Smooth muscle cell (in vitro differentiated cells): ENCODE measurements at regions not wholly inside any gene's neighbourhood (a gene's known extent, or its start where the extent isn't known, plus 50 kb on each side); places are given as distances from the start of the nearest gene placed in this dataset.

Experiments
- DNase-seq: peaks from one replicate; lab custom pipeline; 2025; ENCODE audit not compliant: unreplicated experiment; lab: John Stamatoyannopoulos, UW
- H2AFZ ChIP-seq: fragments of 200-600 bp; sonication (generic); 2 replicates; pipeline ENCODE4 v1.6.0; 2016; ENCODE audit warnings: antibody characterized with exemption, low read depth, mild to moderate bottlenecking
- H3F3A ChIP-seq: fragments of 200-600 bp; sonication (generic); 2 replicates; pipeline ENCODE4 v1.6.0; 2017; ENCODE audit warnings: antibody characterized with exemption, low read depth
- H3K27ac ChIP-seq: fragments of 200-600 bp; sonication (generic); 2 replicates; pipeline ENCODE4 v1.5.1; 2016; ENCODE audit warnings: low read depth, mild to moderate bottlenecking
- H3K27me3 ChIP-seq: fragments of 200-600 bp; sonication (generic); 2 replicates; pipeline ENCODE4 v1.6.1; 2016; ENCODE audit warnings: low read depth, mild to moderate bottlenecking
- H3K36me3 ChIP-seq: fragments of 200-600 bp; sonication (generic); 2 replicates; pipeline ENCODE4 v1.5.1; 2016; ENCODE audit warnings: low read depth
- H3K4me1 ChIP-seq: fragments of 200-600 bp; sonication (generic); 2 replicates; pipeline ENCODE4 v1.5.1; 2016; ENCODE audit warnings: low read depth
- H3K4me2 ChIP-seq: fragments of 200-600 bp; sonication (generic); 2 replicates; pipeline ENCODE4 v1.6.0; 2016; ENCODE audit warnings: mild to moderate bottlenecking
- H3K4me3 ChIP-seq: fragments of 200-600 bp; sonication (generic); 2 replicates; pipeline ENCODE4 v1.5.1; 2016; ENCODE audit warnings: mild to moderate bottlenecking
- H3K79me2 ChIP-seq: fragments of 200-600 bp; sonication (generic); 2 replicates; pipeline ENCODE4 v1.6.0; 2016; ENCODE audit warnings: low read depth, mild to moderate bottlenecking
- H3K9ac ChIP-seq: fragments of 200-600 bp; sonication (generic); 2 replicates; pipeline ENCODE4 v1.6.0; 2016; ENCODE audit warnings: low read depth
- H3K9me3 ChIP-seq: fragments of 200-600 bp; sonication (generic); replicated peaks from 2 replicates; pipeline ENCODE4 v1.5.1; 2016; ENCODE audit warnings: low read depth
- H4K20me1 ChIP-seq: fragments of 200-600 bp; sonication (generic); 2 replicates; pipeline ENCODE4 v1.6.0; 2016; ENCODE audit warnings: low read depth
- CTCF ChIP-seq: fragments of 200-600 bp; sonication (generic); IDR thresholded peaks from 2 replicates; pipeline ENCODE4 v1.5.1; 2017; ENCODE audit warnings: borderline replicate concordance, mild to moderate bottlenecking, antibody characterized with exemption; ENCODE audit not compliant: insufficient read depth, poor library complexity, severe bottlenecking
- WGBS: methylation state at CpG from one replicate; pipeline ENCODE4 v1.1.7; 2016; ENCODE audit warnings: low lambda C conversion rate; 5-methylcytosine and 5-hydroxymethylcytosine counted together

GRCh38 chr3:54034971-54035370 is 87.4 kb upstream of the CACNA2D3 start:
- Histone ChIP-seq H3K27me3 (no peaks in the 10 kb centered on the region), H3K9me3 (no peaks in the 10 kb centered on the region), H2AFZ (no peak overlapping the region), H4K20me1 (no peaks in the 10 kb centered on the region), H3K9ac (no peak overlapping the region), H3F3A (no peaks in the 10 kb centered on the region), H3K27ac (no peak overlapping the region), H3K4me1 (no peaks in the 10 kb centered on the region), H3K79me2 (no peaks in the 10 kb centered on the region), H3K4me2 (no peak overlapping the region), H3K4me3 (no peak overlapping the region), H3K36me3 (no peaks in the 10 kb centered on the region)
- no peak for DNase-seq
- WGBS, result 58% methylated on average over 4 of the region's 4 CpGs
- TF ChIP-seq CTCF, result no peak

- Histone ChIP-seq H3K36me3 (no peaks in the 10 kb centered on the region), H3K9me3 (no peaks in the 10 kb centered on the region), H3K79me2 (no peaks in the 10 kb centered on the region), H2AFZ (no peak overlapping the region), H3F3A (no peaks in the 10 kb centered on the region), H3K4me1 (no peaks in the 10 kb centered on the region), H3K4me2 (no peak overlapping the region), H3K27me3 (no peaks in the 10 kb centered on the region), H3K4me3 (no peak overlapping the region), H4K20me1 (no peaks in the 10 kb centered on the region), H3K27ac (no peak overlapping the region), H3K9ac (no peak overlapping the region)
- DNase-seq, result no peak
- TF ChIP-seq CTCF, result no peak
- 63% methylated on average over 17 of the region's 17 CpGs for WGBS
Measured at GRCh38 chr3:54033761-54034160, 88.6 kb upstream of the CACNA2D3 start.

- no peaks in the 10 kb centered on the region for H3F3A ChIP-seq
- WGBS, result 72% methylated on average over 5 of the region's 5 CpGs
- H3K9me3 ChIP-seq, result no peaks in the 10 kb centered on the region
- H4K20me1 ChIP-seq, result no peaks in the 10 kb centered on the region
- no peak overlapping the region for H3K9ac ChIP-seq
- no peaks in the 10 kb centered on the region for H3K4me1 ChIP-seq
- no peaks in the 10 kb centered on the region for H3K79me2 ChIP-seq
- H3K27me3 ChIP-seq, result no peaks in the 10 kb centered on the region
- H3K27ac ChIP-seq, result no peak overlapping the region
- no peak for DNase-seq
- H2AFZ ChIP-seq, result no peak overlapping the region
- H3K4me2 ChIP-seq, result no peak overlapping the region
- no peak for TF ChIP-seq CTCF
- H3K4me3 ChIP-seq, result no peak overlapping the region
- H3K36me3 ChIP-seq, result no peaks in the 10 kb centered on the region
Measured at GRCh38 chr3:54032598-54032997, 89.8 kb upstream of the CACNA2D3 start.

GRCh38 chr3:54028372-54028771 is 94.0 kb upstream of the CACNA2D3 start:
- H3K27ac ChIP-seq, result no peak overlapping the region
- no peak for DNase-seq
- H3K4me2 ChIP-seq, result no peak overlapping the region
- H3K4me1 ChIP-seq, result no peaks in the 10 kb centered on the region
- no peaks in the 10 kb centered on the region for H3F3A ChIP-seq
- no peaks in the 10 kb centered on the region for H3K36me3 ChIP-seq
- no peaks in the 10 kb centered on the region for H3K79me2 ChIP-seq
- WGBS, result 91% methylated on average over 5 of the region's 5 CpGs
- no peak overlapping the region for H3K4me3 ChIP-seq
- no peak overlapping the region for H3K9ac ChIP-seq
- no peak overlapping the region for H2AFZ ChIP-seq
- no peak for TF ChIP-seq CTCF
- no peaks in the 10 kb centered on the region for H4K20me1 ChIP-seq
- H3K9me3 ChIP-seq, result no peaks in the 10 kb centered on the region
- no peaks in the 10 kb centered on the region for H3K27me3 ChIP-seq
